H1 (cell line): ENCODE measurements at regions not wholly inside any gene's neighbourhood (a gene's known extent, or its start where the extent isn't known, plus 50 kb on each side); places are given as distances from the start of the nearest gene placed in this dataset.

Source experiments
- CTCF ChIA-PET: fragments of 300-600 bp; sonication (Branson Sonifier 250); formaldehyde crosslinking; loops from one replicate; lab custom pipeline; 2021; ENCODE audit not compliant: partially characterized antibody; lab: Charles Lee
- POLR2A ChIA-PET: fragments of 300-600 bp; sonication (Branson Sonifier 250); formaldehyde crosslinking; loops from one replicate; lab custom pipeline; 2021; ENCODE audit warnings: inconsistent platforms; ENCODE audit not compliant: partially characterized antibody; lab: Charles Lee
- DNase-seq, 2 experiments: peaks; one replicate each; pipeline versions ENCODE4 v3.0.0 to v3.0.0-alpha.2; 2010 to 2022; ENCODE audit warnings: low spot score in 2 of 2, low read depth in 1 of 2, mixed read lengths in 1 of 2
- FAIRE-seq: peaks from 2 replicates; lab custom pipeline; 2011; peaks lifted over from hg19 to GRCh38; lab: Jason Lieb, UNC
- H2AFZ ChIP-seq: 2 replicates; pipeline ENCODE4 v1.8.1; 2012; ENCODE audit warnings: low read length, inconsistent platforms
- H2AK5ac ChIP-seq: 2 replicates; pipeline ENCODE4 v1.6.1; 2013; ENCODE audit warnings: low read depth, low read length
- H2BK120ac ChIP-seq: replicated peaks from 2 replicates; pipeline ENCODE3; 2013; ENCODE audit warnings: low read depth, low read length, inconsistent platforms
- H2BK12ac ChIP-seq: 2 replicates; pipeline ENCODE4 v1.6.1; 2013; ENCODE audit warnings: low read depth, low read length
- H2BK15ac ChIP-seq: 2 replicates; pipeline ENCODE4 v1.6.1; 2013; ENCODE audit warnings: low read length
- H2BK20ac ChIP-seq: 2 replicates; pipeline ENCODE4 v1.6.1; 2013; ENCODE audit warnings: low read length
- H2BK5ac ChIP-seq: 2 replicates; pipeline ENCODE4 v1.6.1; 2013; ENCODE audit warnings: low read depth, low read length
- H3K14ac ChIP-seq: 2 replicates; pipeline ENCODE4 v1.6.1; 2013; ENCODE audit warnings: inconsistent platforms; ENCODE audit not compliant: insufficient read length
- H3K18ac ChIP-seq: 2 replicates; pipeline ENCODE4 v1.6.1; 2013; ENCODE audit warnings: low read length; ENCODE audit errors: extremely low read depth
- H3K23ac ChIP-seq: 2 replicates; pipeline ENCODE4 v1.6.1; 2013; ENCODE audit warnings: inconsistent platforms; ENCODE audit not compliant: insufficient read length
- H3K23me2 ChIP-seq: 2 replicates; pipeline ENCODE4 v1.6.1; 2013; ENCODE audit warnings: low read depth, low read length
- H3K27ac ChIP-seq: 2 replicates; pipeline ENCODE4 v1.6.1; 2011; ENCODE audit warnings: low read depth, low read length, inconsistent platforms
- H3K27me3 ChIP-seq, 4 experiments: replicated peaks in 1 of 4; 1 replicate in 1 of 4; 2 replicates in 3 of 4; pipeline versions ENCODE4 v1.6.1 to v1.8.1; 2011 to 2013; ENCODE audit warnings: low read length in 3 of 4, mild to moderate bottlenecking in 3 of 4, inconsistent platforms in 2 of 4, mixed read lengths in 2 of 4, moderate library complexity in 1 of 4; ENCODE audit not compliant: control insufficient read depth in 3 of 4, insufficient read depth in 3 of 4; ENCODE audit errors: extremely low read depth in 1 of 4
- H3K36me3 ChIP-seq, 4 experiments: 2 replicates each; pipeline versions ENCODE4 v1.6.1 to v1.8.1; 2011 to 2013; ENCODE audit warnings: mild to moderate bottlenecking in 4 of 4, low read length in 3 of 4, moderate library complexity in 2 of 4, control low read depth in 1 of 4, inconsistent platforms in 1 of 4; ENCODE audit not compliant: insufficient read depth in 4 of 4, control insufficient read depth in 2 of 4
- H3K4ac ChIP-seq: replicated peaks from 2 replicates; pipeline ENCODE3; 2013; ENCODE audit warnings: low read length, low read depth, mixed read lengths, inconsistent platforms; ENCODE audit not compliant: insufficient read length
- H3K4me1 ChIP-seq, 4 experiments: replicated peaks in 1 of 4; 1 replicate in 1 of 4; 2 replicates in 3 of 4; pipeline versions ENCODE4 v1.6.1 to v1.8.1; 2011 to 2013; ENCODE audit warnings: low read length in 3 of 4, inconsistent platforms in 2 of 4, mixed read lengths in 1 of 4; ENCODE audit not compliant: insufficient read depth in 4 of 4, control insufficient read depth in 3 of 4
- H3K4me2 ChIP-seq, 2 experiments: 2 replicates each; pipeline versions ENCODE4 v1.6.1 to v1.8.1; 2011 to 2013; ENCODE audit warnings: low read depth in 2 of 2, low read length in 2 of 2, control low read depth in 1 of 2, inconsistent platforms in 1 of 2, mild to moderate bottlenecking in 1 of 2; ENCODE audit not compliant: insufficient read depth in 1 of 2
- H3K4me3 ChIP-seq, 4 experiments: fragments of 200-600, 300-600 bp in 1 of 4; sonication (generic), shearing (Covaris generic), sonication (Bioruptor Twin) in 1 of 4; 2 replicates each; pipeline versions ENCODE4 v1.5.1 to v1.8.1; 2011 to 2016; ENCODE audit warnings: low read length in 4 of 4, low read depth in 3 of 4, control low read depth in 2 of 4, inconsistent platforms in 2 of 4, mild to moderate bottlenecking in 2 of 4, mixed read lengths in 1 of 4, moderate library complexity in 1 of 4; ENCODE audit not compliant: insufficient read depth in 2 of 4; ENCODE audit errors: extremely low read depth in 1 of 4
- H3K56ac ChIP-seq: replicated peaks from 2 replicates; pipeline ENCODE3; 2013; ENCODE audit warnings: low read depth, mild to moderate bottlenecking, mixed read lengths, low read length, inconsistent platforms; ENCODE audit not compliant: insufficient read length
- H3K79me1 ChIP-seq: 2 replicates; pipeline ENCODE4 v1.6.1; 2013; ENCODE audit warnings: low read depth, low read length, control low read depth
- H3K79me2 ChIP-seq, 2 experiments: 2 replicates each; pipeline versions ENCODE4 v1.6.1 to v1.8.1; 2012 to 2013; ENCODE audit warnings: low read length in 2 of 2, mild to moderate bottlenecking in 2 of 2, inconsistent platforms in 1 of 2; ENCODE audit not compliant: insufficient read depth in 2 of 2, control insufficient read depth in 1 of 2
- H3K9ac ChIP-seq, 4 experiments: replicated peaks in 1 of 4; 1 replicate in 1 of 4; 2 replicates in 3 of 4; pipeline versions ENCODE4 v1.6.1 to v1.8.1; 2011 to 2013; ENCODE audit warnings: low read depth in 3 of 4, low read length in 3 of 4, control low read depth in 2 of 4, mild to moderate bottlenecking in 2 of 4, moderate library complexity in 2 of 4, inconsistent platforms in 1 of 4; ENCODE audit errors: extremely low read depth in 1 of 4
- H3K9me3 ChIP-seq, 2 experiments: 2 replicates each; pipeline versions ENCODE4 v1.6.1 to v1.8.1; 2012 to 2013; ENCODE audit warnings: mild to moderate bottlenecking in 2 of 2, moderate library complexity in 2 of 2, control low read depth in 1 of 2, inconsistent platforms in 1 of 2, low read depth in 1 of 2, low read length in 1 of 2, mixed read lengths in 1 of 2; ENCODE audit not compliant: insufficient read depth in 2 of 2
- H4K20me1 ChIP-seq, 2 experiments: replicated peaks in 1 of 2; 2 replicates each; pipeline versions ENCODE3 to v1.8.1; 2011 to 2013; ENCODE audit warnings: inconsistent platforms in 2 of 2, low read length in 2 of 2, mild to moderate bottlenecking in 1 of 2; ENCODE audit not compliant: insufficient read depth in 2 of 2, control insufficient read depth in 1 of 2
- H4K5ac ChIP-seq: 2 replicates; pipeline ENCODE4 v1.6.1; 2013; ENCODE audit warnings: low read length, low read depth, mixed read lengths, inconsistent platforms; ENCODE audit not compliant: insufficient read length
- H4K8ac ChIP-seq: 2 replicates; pipeline ENCODE4 v1.8.0; 2013; ENCODE audit warnings: mild to moderate bottlenecking, moderate library complexity, low read length, inconsistent platforms; ENCODE audit not compliant: insufficient read depth; ENCODE audit errors: extremely low read depth
- H4K91ac ChIP-seq: replicated peaks from 2 replicates; pipeline ENCODE3; 2013; ENCODE audit warnings: low read length, mixed read lengths, inconsistent platforms; ENCODE audit not compliant: insufficient read length
- BACH1 ChIP-seq: IDR thresholded peaks from 2 replicates; pipeline ENCODE4 v1.6.1; 2012; ENCODE audit warnings: low read length, improper control_type of control experiment
- BCL11A ChIP-seq, 2 experiments: IDR thresholded peaks; one replicate each; pipeline ENCODE4 v1.6.1; 2011; ENCODE audit warnings: low read depth in 2 of 2, low read length in 2 of 2, mild to moderate bottlenecking in 2 of 2
- CREB1 ChIP-seq: IDR thresholded peaks from 2 replicates; pipeline ENCODE4 v1.6.1; 2012; ENCODE audit warnings: inconsistent platforms
- HDAC2 ChIP-seq, 2 experiments: fragments of 300-600 bp in 1 of 2; sonication (generic) in 1 of 2; IDR thresholded peaks; 2 replicates each; pipeline ENCODE4 v1.6.1; 2011 to 2012; ENCODE audit warnings: low read depth in 2 of 2, low read length in 2 of 2, mild to moderate bottlenecking in 2 of 2, moderate library complexity in 2 of 2, borderline replicate concordance in 1 of 2, inconsistent platforms in 1 of 2
- MAX ChIP-seq: IDR thresholded peaks from 2 replicates; pipeline ENCODE4 v1.6.1; 2012; ENCODE audit warnings: inconsistent platforms
- NRF1 ChIP-seq: IDR thresholded peaks from 2 replicates; pipeline ENCODE4 v1.6.1; 2011; ENCODE audit warnings: mild to moderate bottlenecking, low read depth, low read length, improper control_type of control experiment
- PHF8 ChIP-seq: fragments of 200-600 bp; sonication (generic); conservative IDR thresholded peaks from 2 replicates; pipeline ENCODE4 v1.7.1; 2012; ENCODE audit warnings: low read depth, mild to moderate bottlenecking, inconsistent platforms, low read length, moderate library complexity
- SP1 ChIP-seq: IDR thresholded peaks from 2 replicates; pipeline ENCODE4 v1.6.1; 2011; ENCODE audit warnings: low read depth, low read length
- WGBS, 2 experiments: shearing (Covaris generic) in 1 of 2; methylation state at CpG; one replicate each; pipeline versions ENCODE4 v1.1.6 to v1.1.7; 2013 to 2015; ENCODE audit warnings: low lambda C conversion rate in 2 of 2, mixed read lengths in 2 of 2, inconsistent platforms in 1 of 2, low coverage in 1 of 2, missing lambda C conversion rate in 1 of 2; ENCODE audit not compliant: insufficient replicate concordance in 2 of 2, insufficient coverage in 1 of 2, insufficient read length in 1 of 2; ENCODE audit errors: extremely low coverage in 1 of 2, missing lambda C conversion rate in 1 of 2; 5-methylcytosine and 5-hydroxymethylcytosine counted together

DNA sequence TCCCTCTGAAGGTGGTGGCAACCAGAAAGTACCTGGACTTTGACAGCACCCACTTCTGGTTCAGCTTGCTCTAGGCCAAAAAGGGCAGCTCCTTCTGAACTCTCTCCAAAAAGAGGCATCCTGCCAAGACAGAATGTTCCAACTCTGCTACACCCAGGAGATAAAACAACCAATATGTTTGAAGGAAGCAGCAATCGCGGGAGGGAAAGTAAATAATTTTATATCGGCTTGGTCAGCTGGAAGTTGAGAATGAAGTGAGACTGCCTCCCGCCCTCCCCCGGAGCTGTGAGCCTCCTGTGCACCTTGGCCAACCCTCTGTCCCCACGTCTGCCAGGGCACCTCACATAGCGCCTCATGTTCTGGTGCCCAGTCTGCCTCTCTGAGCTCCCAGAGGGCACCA lies 130.3 kb upstream of the ATP1A1 start:
- H3K79me1 ChIP-seq, result no peaks in the 10 kb centered on the region
- ChIA-PET CTCF (interaction anchor here (0.8 to 1.1 kb wide), 4 partner anchors 8 to 18 kb away, joined by 3 read pairs; no protein-coding TSS in a partner anchor), POLR2A (no interaction called here)
- H3K4me3 ChIP-seq, result no peak overlapping the region
- H2BK15ac ChIP-seq, result no peak overlapping the region
- no peak for DNase-seq
- no peaks in the 10 kb centered on the region for H3K23me2 ChIP-seq
- no peak overlapping the region for H4K8ac ChIP-seq
- H2BK5ac ChIP-seq, result no peak overlapping the region
- H3K79me2 ChIP-seq, result no peaks in the 10 kb centered on the region
- no peaks in the 10 kb centered on the region for H4K20me1 ChIP-seq
- H2BK12ac ChIP-seq, result no peak overlapping the region
- no peak overlapping the region for H3K18ac ChIP-seq
- no peak for TF ChIP-seq MAX
- no peak for TF ChIP-seq CREB1
- no peak for TF ChIP-seq BCL11A (IDR thresholded peaks at IDR 0.05; ENCODE audit: low read depth in 2 of 2, low read length in 2 of 2)
- TF ChIP-seq PHF8, result no peak
- TF ChIP-seq NRF1, result no peak
- TF ChIP-seq SP1, result no peak
- TF ChIP-seq BACH1, result no peak
- no peak for TF ChIP-seq HDAC2 (IDR thresholded peaks at IDR 0.05; ENCODE audit: borderline replicate concordance in 1 of 2, low read depth in 2 of 2, low read length in 2 of 2)
- H2BK20ac ChIP-seq, result no peak overlapping the region
- no peak overlapping the region for H2BK120ac ChIP-seq
- no peak overlapping the region for H3K4me2 ChIP-seq
- H2AFZ ChIP-seq, result no peak overlapping the region
- H3K56ac ChIP-seq, result no peak overlapping the region
- no peak overlapping the region for H4K5ac ChIP-seq
- no peak overlapping the region for H4K91ac ChIP-seq
- no peak overlapping the region for H3K14ac ChIP-seq
- no peaks in the 10 kb centered on the region; a peak in 2 of 7 replicates for H3K4me1 ChIP-seq
- H3K4ac ChIP-seq, result no peak overlapping the region
- H3K9ac ChIP-seq, result no peak overlapping the region
- no peaks in the 10 kb centered on the region for H3K27me3 ChIP-seq
- no peak overlapping the region for H2AK5ac ChIP-seq
- WGBS, 2 experiments, result 93% methylated on average over 5 of the region's 7 CpGs; no CpG with 5 or more reads in 1 of the 2 experiments
- H3K23ac ChIP-seq, result no peak overlapping the region
- no peak for FAIRE-seq
- H3K36me3 ChIP-seq, result no peaks in the 10 kb centered on the region
- H3K9me3 ChIP-seq, result no peaks in the 10 kb centered on the region
- H3K27ac ChIP-seq, result no peak overlapping the region
